GM23248 (cell line): ENCODE measurements at regions not wholly inside any gene's neighbourhood (a gene's known extent, or its start where the extent isn't known, plus 50 kb on each side); places are given as distances from the start of the nearest gene placed in this dataset.

ENCODE experiments used
- DNase-seq: peaks from one replicate; pipeline ENCODE4 v3.0.0-alpha.2; 2015
- H2AFZ ChIP-seq: fragments of 200-600 bp; sonication (generic); 2 replicates; pipeline ENCODE4 v1.6.1; 2016; ENCODE audit warnings: antibody characterized with exemption
- H3F3A ChIP-seq: fragments of 200-600 bp; sonication (generic); 2 replicates; pipeline ENCODE4 v1.6.1; 2016; ENCODE audit warnings: mild to moderate bottlenecking, antibody characterized with exemption, mixed run types; ENCODE audit not compliant: insufficient read depth
- H3K27ac ChIP-seq: fragments of 200-600 bp; sonication (generic); 2 replicates; pipeline ENCODE4 v1.5.1; 2016; ENCODE audit warnings: mild to moderate bottlenecking
- H3K27me3 ChIP-seq: fragments of 200-600 bp; sonication (generic); replicated peaks from 2 replicates; pipeline ENCODE4 v1.6.1; 2016; ENCODE audit warnings: mild to moderate bottlenecking; ENCODE audit not compliant: insufficient read depth
- H3K36me3 ChIP-seq: fragments of 200-600 bp; sonication (generic); 2 replicates; pipeline ENCODE4 v1.6.1; 2016; ENCODE audit warnings: low read depth, mild to moderate bottlenecking
- H3K4me1 ChIP-seq: fragments of 200-600 bp; sonication (generic); 2 replicates; pipeline ENCODE4 v1.6.1; 2016; ENCODE audit warnings: mild to moderate bottlenecking; ENCODE audit not compliant: insufficient read depth
- H3K4me2 ChIP-seq: fragments of 200-600 bp; sonication (generic); one replicate; pipeline ENCODE4 v1.6.1; 2016; ENCODE audit warnings: mild to moderate bottlenecking; ENCODE audit not compliant: unreplicated experiment
- H3K4me3 ChIP-seq: fragments of 200-600 bp; sonication (generic); 2 replicates; pipeline ENCODE4 v1.5.1; 2016; ENCODE audit warnings: mild to moderate bottlenecking
- H3K79me2 ChIP-seq: fragments of 200-600 bp; sonication (generic); 2 replicates; pipeline ENCODE4 v1.6.1; 2016; ENCODE audit warnings: mild to moderate bottlenecking; ENCODE audit not compliant: insufficient read depth
- H3K9ac ChIP-seq: fragments of 200-600 bp; sonication (generic); 2 replicates; pipeline ENCODE4 v1.6.1; 2016; ENCODE audit warnings: mild to moderate bottlenecking
- H3K9me2 ChIP-seq: fragments of 200-600 bp; sonication (generic); 2 replicates; pipeline ENCODE4 v1.6.1; 2016; ENCODE audit warnings: mixed run types, mild to moderate bottlenecking, moderate library complexity; ENCODE audit not compliant: insufficient read depth
- H3K9me3 ChIP-seq: fragments of 200-600 bp; sonication (generic); one replicate; pipeline ENCODE4 v1.6.1; 2017; ENCODE audit warnings: low read depth
- H4K20me1 ChIP-seq: fragments of 200-600 bp; sonication (generic); 2 replicates; pipeline ENCODE4 v1.6.0; 2016; ENCODE audit not compliant: insufficient read depth
- EZH2 ChIP-seq: fragments of 200-600 bp; sonication (generic); IDR thresholded peaks from 2 replicates; pipeline ENCODE4 v1.6.1; 2018; ENCODE audit warnings: antibody characterized with exemption, mild to moderate bottlenecking; ENCODE audit not compliant: insufficient read depth, poor library complexity, severe bottlenecking
- EZH2phosphoT487 ChIP-seq: fragments of 200-600 bp; sonication (generic); IDR thresholded peaks from 2 replicates; pipeline ENCODE4 v1.6.1; 2018; ENCODE audit warnings: antibody characterized with exemption, moderate library complexity, mild to moderate bottlenecking, low read depth; ENCODE audit not compliant: insufficient read depth
- WGBS, 2 experiments: methylation state at CpG; one replicate each; pipeline ENCODE4 v1.1.6; 2015 to 2017; ENCODE audit warnings: low lambda C conversion rate in 2 of 2, low coverage in 1 of 2; ENCODE audit errors: missing lambda C conversion rate in 2 of 2; 5-methylcytosine and 5-hydroxymethylcytosine counted together
- in situ Hi-C: fragments of 300-500 bp; cut with MboI; formaldehyde crosslinking; loops from 2 replicates; pipeline ENCODE4 v1.15.0; 2020

DNA sequence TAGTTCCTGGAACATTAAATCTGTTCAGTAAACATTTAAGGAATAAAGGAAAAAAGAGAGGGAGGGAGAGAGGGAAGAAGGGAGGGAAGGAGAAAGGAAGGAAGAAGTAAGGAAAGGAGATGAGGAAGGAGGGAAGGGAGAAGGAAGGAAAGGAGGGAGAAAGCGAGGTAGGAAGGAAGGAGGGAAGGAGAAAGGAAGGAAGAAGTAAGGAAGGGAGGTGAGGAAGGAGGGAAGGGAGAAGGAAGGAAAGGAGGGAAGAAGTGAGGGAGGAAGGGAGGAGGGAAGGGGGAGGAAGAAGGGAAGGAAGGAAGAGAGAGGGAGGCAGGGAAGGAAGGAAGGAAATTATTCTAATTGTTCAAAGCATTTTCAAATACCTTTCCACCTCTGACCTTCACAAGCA is 77.2 kb upstream of the JUN start:
- WGBS, 2 experiments = 87 to 89% methylated on average over 1 of the region's 1 CpG
- no peaks in the 10 kb centered on the region for H3K79me2 ChIP-seq

DNA sequence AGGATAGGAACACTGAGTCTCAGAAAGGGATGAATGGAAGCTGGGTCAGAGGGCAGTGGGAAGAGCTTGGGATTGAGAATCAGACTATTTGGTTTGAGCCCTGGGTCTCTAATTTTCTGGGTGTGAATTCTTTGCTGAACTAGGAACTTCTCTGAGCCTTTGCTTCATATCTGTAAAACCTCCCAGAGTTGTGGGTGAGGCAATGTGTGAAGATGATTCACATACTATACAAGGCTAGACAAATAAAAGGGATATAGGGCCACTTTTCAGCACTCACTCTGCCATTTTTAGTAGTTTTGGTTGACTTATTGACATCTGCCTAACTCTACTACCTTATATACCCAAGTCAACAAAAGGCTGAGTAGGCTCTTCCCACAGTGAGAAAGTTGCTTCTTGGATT is 77.7 kb upstream of the JUN start:
- no peak overlapping the region for H3K9ac ChIP-seq
- no peaks in the 10 kb centered on the region for H3F3A ChIP-seq
- no peaks in the 10 kb centered on the region for H3K79me2 ChIP-seq
- no peak overlapping the region for H3K4me3 ChIP-seq
- H3K27me3 ChIP-seq = no peaks in the 10 kb centered on the region
- no peak overlapping the region for H3K4me2 ChIP-seq
- in situ Hi-C loops = no loop called here
- no peaks in the 10 kb centered on the region for H4K20me1 ChIP-seq
- H3K36me3 ChIP-seq = no peaks in the 10 kb centered on the region
- H2AFZ ChIP-seq = no peak overlapping the region
- TF ChIP-seq EZH2 (no peak), EZH2phosphoT487 (no peak)
- peaks cover 9% of the 10 kb centered on the region for H3K4me1 ChIP-seq
- no peak overlapping the region for H3K27ac ChIP-seq
- no peaks in the 10 kb centered on the region for H3K9me2 ChIP-seq
- peak; percentile 72 for DNase-seq
- H3K9me3 ChIP-seq = no peaks in the 10 kb centered on the region

More for the DNA sequence above, 77.2 kb upstream of the JUN start:
- no peak for DNase-seq
- Histone ChIP-seq H3K4me1 (peaks cover 9% of the 10 kb centered on the region), H3K9ac (no peak overlapping the region), H3K4me2 (no peak overlapping the region), H3K27ac (no peak overlapping the region), H3K9me2 (no peaks in the 10 kb centered on the region), H3K4me3 (no peak overlapping the region), H3K36me3 (no peaks in the 10 kb centered on the region), H3K9me3 (no peaks in the 10 kb centered on the region), H3K27me3 (no peaks in the 10 kb centered on the region), H2AFZ (no peak overlapping the region), H4K20me1 (no peaks in the 10 kb centered on the region), H3F3A (no peaks in the 10 kb centered on the region)
- no peak for TF ChIP-seq EZH2
- no peak for TF ChIP-seq EZH2phosphoT487
- in situ Hi-C loops = no loop called here

DNA sequence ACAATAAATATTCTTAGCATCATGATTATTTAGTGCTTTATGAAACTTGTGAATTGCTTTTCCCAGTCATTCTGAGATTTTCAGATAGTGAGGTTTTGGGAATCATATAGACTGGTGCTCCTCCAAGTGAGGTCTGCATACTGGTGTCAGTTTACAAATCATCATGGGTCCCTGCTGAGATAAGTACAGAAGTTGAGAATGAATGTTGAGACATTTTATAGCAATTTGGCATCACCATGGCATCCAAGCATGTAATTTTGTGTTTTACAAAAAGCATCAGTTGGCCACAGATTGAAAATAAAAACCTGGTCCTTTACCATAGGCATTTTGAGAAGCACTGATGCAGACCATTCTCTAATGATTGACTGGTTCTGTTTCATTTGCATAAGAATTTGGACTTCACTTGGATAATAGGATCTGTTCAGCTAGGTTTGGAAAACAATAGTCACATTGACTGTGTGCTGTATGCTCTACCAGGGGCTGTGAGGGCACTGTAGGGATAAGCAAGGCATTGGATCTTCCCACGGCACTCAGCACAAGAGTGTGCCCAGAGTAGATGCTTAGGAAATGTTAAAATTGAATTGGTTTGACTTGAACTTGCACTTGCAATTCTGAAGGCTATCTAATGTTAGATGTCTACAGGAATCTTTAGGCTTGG is 79.0 kb upstream of the JUN start:
- H3K27me3 ChIP-seq = no peaks in the 10 kb centered on the region
- H3K9me3 ChIP-seq = no peaks in the 10 kb centered on the region
- H2AFZ ChIP-seq = no peak overlapping the region
- H3F3A ChIP-seq = no peaks in the 10 kb centered on the region
- in situ Hi-C loops = no loop called here
- H3K36me3 ChIP-seq = no peaks in the 10 kb centered on the region
- no peaks in the 10 kb centered on the region for H3K9me2 ChIP-seq
- no peak overlapping the region for H3K27ac ChIP-seq
- H3K79me2 ChIP-seq = no peaks in the 10 kb centered on the region
- 96 to 100% methylated on average over 1 of the region's 1 CpG for WGBS, 2 experiments
- H3K4me1 ChIP-seq = peaks cover 9% of the 10 kb centered on the region
- no peak overlapping the region for H3K9ac ChIP-seq
- H4K20me1 ChIP-seq = no peaks in the 10 kb centered on the region
- H3K4me3 ChIP-seq = no peak overlapping the region
- no peak for DNase-seq
- no peak for TF ChIP-seq EZH2
- no peak for TF ChIP-seq EZH2phosphoT487
- H3K4me2 ChIP-seq = no peak overlapping the region

DNA sequence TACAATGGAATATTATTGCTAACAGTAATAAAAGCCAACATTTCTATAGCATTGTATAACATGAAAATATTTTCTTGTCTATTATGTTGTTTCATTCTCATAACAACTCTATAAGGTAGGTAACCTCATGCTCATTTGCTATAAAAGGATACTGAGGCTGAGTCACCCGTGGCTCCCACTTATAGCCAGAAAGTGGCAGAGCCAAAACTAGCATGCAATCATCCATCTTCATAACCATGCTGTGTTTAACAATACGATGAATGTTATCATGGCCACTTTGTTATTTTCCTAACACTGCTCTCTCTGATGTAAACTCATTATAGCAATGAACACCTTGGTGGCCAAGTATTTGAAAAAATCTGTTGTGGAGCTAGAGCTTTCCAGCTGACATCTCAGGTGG is 80.8 kb upstream of the JUN start:
- Histone ChIP-seq H3K9me3 (no peaks in the 10 kb centered on the region), H3F3A (no peaks in the 10 kb centered on the region), H3K9ac (no peak overlapping the region), H3K4me3 (no peak overlapping the region), H3K4me2 (no peak overlapping the region), H3K27me3 (no peaks in the 10 kb centered on the region), H3K27ac (no peak overlapping the region), H2AFZ (no peak overlapping the region), H3K79me2 (no peaks in the 10 kb centered on the region), H3K36me3 (no peaks in the 10 kb centered on the region), H3K4me1 (peaks cover 9% of the 10 kb centered on the region), H4K20me1 (no peaks in the 10 kb centered on the region), H3K9me2 (no peaks in the 10 kb centered on the region)
- in situ Hi-C loops = no loop called here
- TF ChIP-seq EZH2phosphoT487 (no peak), EZH2 (no peak)
- 64 to 65% methylated on average over 2 of the region's 2 CpGs for WGBS, 2 experiments
- no peak for DNase-seq

DNA sequence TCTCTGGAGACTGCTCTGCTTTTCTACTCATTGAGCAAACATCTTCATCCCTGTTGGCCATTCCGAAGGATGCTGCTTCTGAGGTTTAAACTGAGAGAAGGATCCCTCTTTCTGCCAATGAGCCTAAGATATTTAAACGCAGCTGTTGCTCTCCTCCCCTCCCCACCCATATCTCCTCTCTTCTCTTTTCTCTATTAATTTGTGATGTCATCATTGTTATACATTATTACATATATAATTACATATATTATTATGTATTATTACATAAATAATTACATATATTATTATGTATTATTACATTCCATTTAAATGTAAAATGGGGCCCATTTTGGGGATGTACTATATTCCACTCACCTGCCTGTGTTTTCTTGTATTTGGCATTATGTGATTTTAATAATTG is 82.7 kb upstream of the JUN start:
- Histone ChIP-seq H3K4me2 (no peak overlapping the region), H3K4me1 (peaks cover 4% of the 10 kb centered on the region), H4K20me1 (no peaks in the 10 kb centered on the region), H3K9me3 (no peaks in the 10 kb centered on the region), H3K79me2 (no peaks in the 10 kb centered on the region), H3K36me3 (no peaks in the 10 kb centered on the region), H3F3A (no peaks in the 10 kb centered on the region), H3K4me3 (no peak overlapping the region), H3K9me2 (no peaks in the 10 kb centered on the region), H2AFZ (no peak overlapping the region), H3K9ac (no peak overlapping the region), H3K27ac (no peak overlapping the region), H3K27me3 (no peaks in the 10 kb centered on the region)
- TF ChIP-seq EZH2 (no peak), EZH2phosphoT487 (no peak)
- in situ Hi-C loops = no loop called here
- DNase-seq = no peak
- 92% methylated on average over 2 of the region's 2 CpGs for WGBS, 2 experiments
